Hepatocyte (in vitro differentiated cells): ENCODE measurements at regions not wholly inside any gene's neighbourhood (a gene's known extent, or its start where the extent isn't known, plus 50 kb on each side); places are given as distances from the start of the nearest gene placed in this dataset.

Source experiments
- DNase-seq: peaks from one replicate; pipeline ENCODE4 v3.0.0-alpha.2; 2016; ENCODE audit warnings: low spot score
- H2AFZ ChIP-seq: fragments of 200-600 bp; sonication (generic); 2 replicates; pipeline ENCODE4 v1.6.0; 2016; ENCODE audit warnings: antibody characterized with exemption, mild to moderate bottlenecking
- H3K27ac ChIP-seq: fragments of 200-600 bp; sonication (generic); 2 replicates; pipeline ENCODE4 v1.5.1; 2016; ENCODE audit warnings: mild to moderate bottlenecking
- H3K27me3 ChIP-seq: fragments of 200-600 bp; sonication (generic); 2 replicates; pipeline ENCODE4 v1.6.1; 2016
- H3K36me3 ChIP-seq: fragments of 200-600 bp; sonication (generic); replicated peaks from 2 replicates; pipeline ENCODE4 v1.5.1; 2016; ENCODE audit warnings: low read depth; ENCODE audit not compliant: insufficient read depth
- H3K4me1 ChIP-seq: fragments of 200-600 bp; sonication (generic); 2 replicates; pipeline ENCODE4 v1.5.1; 2016; ENCODE audit warnings: mild to moderate bottlenecking, moderate library complexity; ENCODE audit not compliant: insufficient read depth
- H3K4me2 ChIP-seq: fragments of 200-600 bp; sonication (generic); 2 replicates; pipeline ENCODE4 v1.6.0; 2016
- H3K4me3 ChIP-seq: fragments of 200-600 bp; sonication (generic); 2 replicates; pipeline ENCODE4 v1.5.1; 2016; ENCODE audit warnings: mild to moderate bottlenecking
- H3K79me2 ChIP-seq: fragments of 200-600 bp; sonication (generic); 2 replicates; pipeline ENCODE4 v1.6.0; 2017; ENCODE audit warnings: mild to moderate bottlenecking
- H3K9me2 ChIP-seq: fragments of 200-600 bp; sonication (generic); replicated peaks from 2 replicates; pipeline ENCODE4 v1.6.0; 2017; ENCODE audit warnings: mild to moderate bottlenecking; ENCODE audit not compliant: insufficient read depth
- H3K9me3 ChIP-seq: fragments of 200-600 bp; sonication (generic); 2 replicates; pipeline ENCODE4 v1.5.1; 2016; ENCODE audit warnings: low read depth, mild to moderate bottlenecking
- H4K20me1 ChIP-seq: fragments of 200-600 bp; sonication (generic); 2 replicates; pipeline ENCODE4 v1.6.0; 2016; ENCODE audit warnings: mild to moderate bottlenecking; ENCODE audit not compliant: insufficient read depth, poor library complexity, severe bottlenecking
- CTCF ChIP-seq: fragments of 200-600 bp; sonication (generic); IDR thresholded peaks from 2 replicates; pipeline ENCODE4 v1.5.1; 2016; ENCODE audit warnings: antibody characterized with exemption, mild to moderate bottlenecking; ENCODE audit not compliant: poor library complexity
- EZH2 ChIP-seq: fragments of 200-600 bp; sonication (generic); IDR thresholded peaks from 2 replicates; pipeline ENCODE4 v1.6.1; 2016; ENCODE audit warnings: antibody characterized with exemption, mild to moderate bottlenecking, borderline replicate concordance
- EZH2phosphoT487 ChIP-seq: fragments of 200-600 bp; sonication (generic); IDR thresholded peaks from one replicate; pipeline ENCODE4 v1.6.1; 2018; ENCODE audit warnings: antibody characterized with exemption, mild to moderate bottlenecking, low read depth, moderate library complexity; ENCODE audit not compliant: unreplicated experiment, severe bottlenecking
- WGBS: methylation state at CpG from one replicate; pipeline ENCODE4 v1.1.6; 2016; ENCODE audit warnings: low lambda C conversion rate; ENCODE audit errors: missing lambda C conversion rate; 5-methylcytosine and 5-hydroxymethylcytosine counted together

- Histone ChIP-seq H3K36me3 (no peaks in the 10 kb centered on the region), H3K4me3 (no peak overlapping the region), H2AFZ (no peak overlapping the region), H3K9me2 (no peaks in the 10 kb centered on the region), H3K79me2 (no peaks in the 10 kb centered on the region), H3K27me3 (no peaks in the 10 kb centered on the region), H3K9me3 (no peaks in the 10 kb centered on the region), H3K4me2 (no peak overlapping the region), H3K4me1 (no peaks in the 10 kb centered on the region), H4K20me1 (no peaks in the 10 kb centered on the region), H3K27ac (no peak overlapping the region)
- TF ChIP-seq EZH2phosphoT487: no peak
- TF ChIP-seq EZH2: no peak
- DNase-seq: no peak
- whole genome bisulfite sequencing: 96% methylated on average over 1 of the region's 1 CpG
Measured at GRCh38 chr20:11469795-11470435, 447.8 kb upstream of the BTBD3 start.

- no peaks in the 10 kb centered on the region for H3K9me2 ChIP-seq
- no peaks in the 10 kb centered on the region for H3K9me3 ChIP-seq
- no peak for DNase-seq
- no peaks in the 10 kb centered on the region for H3K27me3 ChIP-seq
- H3K79me2 ChIP-seq: no peaks in the 10 kb centered on the region
- TF ChIP-seq CTCF (no peak), EZH2 (no peak), EZH2phosphoT487 (no peak)
- H3K4me2 ChIP-seq: no peak overlapping the region
- no peak overlapping the region for H3K27ac ChIP-seq
- H4K20me1 ChIP-seq: no peaks in the 10 kb centered on the region
- no peak overlapping the region for H3K4me3 ChIP-seq
- H3K36me3 ChIP-seq: no peaks in the 10 kb centered on the region
- no peaks in the 10 kb centered on the region for H3K4me1 ChIP-seq
- H2AFZ ChIP-seq: no peak overlapping the region
Measured at GRCh38 chr20:11473983-11474382, 443.7 kb upstream of the BTBD3 start.

- H3K9me2 ChIP-seq: no peaks in the 10 kb centered on the region
- 88% methylated on average over 1 of the region's 1 CpG for WGBS
- no peak overlapping the region for H3K27ac ChIP-seq
Measured at GRCh38 chr20:11483697-11484096, 434.0 kb upstream of the BTBD3 start.

GRCh38 chr20:11484479-11484878 is 433.2 kb upstream of the BTBD3 start:
- H4K20me1 ChIP-seq: no peaks in the 10 kb centered on the region
- no peaks in the 10 kb centered on the region for H3K9me3 ChIP-seq
- H3K27me3 ChIP-seq: no peaks in the 10 kb centered on the region
- no peak overlapping the region for H3K27ac ChIP-seq
- no peak overlapping the region for H2AFZ ChIP-seq
- no peak for TF ChIP-seq CTCF
- TF ChIP-seq EZH2: no peak
- no peak for TF ChIP-seq EZH2phosphoT487
- H3K4me1 ChIP-seq: no peaks in the 10 kb centered on the region
- no peaks in the 10 kb centered on the region for H3K36me3 ChIP-seq
- no peak overlapping the region for H3K4me2 ChIP-seq
- no peaks in the 10 kb centered on the region for H3K9me2 ChIP-seq
- H3K4me3 ChIP-seq: no peak overlapping the region
- WGBS: 90% methylated on average over 1 of the region's 1 CpG
- no peaks in the 10 kb centered on the region for H3K79me2 ChIP-seq
- no peak for DNase-seq

More at GRCh38 chr20:11483697-11484096, 434.0 kb upstream of the BTBD3 start:
- TF ChIP-seq EZH2phosphoT487: no peak
- TF ChIP-seq EZH2: no peak
- no peak for TF ChIP-seq CTCF
- Histone ChIP-seq H3K79me2 (no peaks in the 10 kb centered on the region), H3K4me1 (no peaks in the 10 kb centered on the region), H3K36me3 (no peaks in the 10 kb centered on the region), H3K9me3 (no peaks in the 10 kb centered on the region), H2AFZ (no peak overlapping the region), H3K4me3 (no peak overlapping the region), H4K20me1 (no peaks in the 10 kb centered on the region), H3K27me3 (no peaks in the 10 kb centered on the region), H3K4me2 (no peak overlapping the region)
- no peak for DNase-seq
